HG02571 (cell line): ENCODE measurements at regions not wholly inside any gene's neighbourhood (a gene's known extent, or its start where the extent isn't known, plus 50 kb on each side); places are given as distances from the start of the nearest gene placed in this dataset.

Source experiments
- ATAC-seq: cut with Tn5 transposase; IDR thresholded peaks from one replicate; pipeline ENCODE4 v1.9.1; 2021; ENCODE audit warnings: mild to moderate bottlenecking, moderate library complexity; ENCODE audit not compliant: unreplicated experiment

- ATAC-seq: no peak
These were observed 252.1 kb upstream of the NAV3 start for GRCh38 chr12:77578466-77579220.

GRCh38 chr12:77577791-77578190 lies 252.9 kb upstream of the NAV3 start:
- no peak for ATAC-seq

GRCh38 chr12:77575376-77575919 lies 255.2 kb upstream of the NAV3 start:
- ATAC-seq: no peak

DNA sequence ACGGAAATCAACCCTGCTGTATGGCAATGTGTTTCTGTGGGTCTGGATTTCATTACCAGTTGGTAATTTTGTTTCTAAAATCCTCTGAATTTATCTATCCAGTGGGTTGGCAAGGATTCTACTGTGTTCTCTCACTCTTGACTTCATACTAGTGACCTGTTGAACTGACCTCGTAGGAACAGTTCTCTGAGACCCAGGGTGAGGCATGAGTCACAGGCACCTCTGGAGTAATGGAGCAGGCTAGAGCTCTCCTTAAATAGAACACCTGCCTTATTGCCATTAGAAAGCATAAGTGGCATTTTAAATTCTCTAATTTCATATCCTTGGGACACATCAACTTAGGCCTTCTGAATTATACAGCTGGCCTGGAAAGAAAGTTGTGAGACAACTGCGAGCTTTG lies 258.3 kb upstream of the NAV3 start:
- no peak for ATAC-seq

- no peak for ATAC-seq
These were observed 258.9 kb upstream of the NAV3 start for GRCh38 chr12:77571768-77572167.

- no peak for ATAC-seq
These were observed 259.6 kb upstream of the NAV3 start for GRCh38 chr12:77571127-77571526.

DNA sequence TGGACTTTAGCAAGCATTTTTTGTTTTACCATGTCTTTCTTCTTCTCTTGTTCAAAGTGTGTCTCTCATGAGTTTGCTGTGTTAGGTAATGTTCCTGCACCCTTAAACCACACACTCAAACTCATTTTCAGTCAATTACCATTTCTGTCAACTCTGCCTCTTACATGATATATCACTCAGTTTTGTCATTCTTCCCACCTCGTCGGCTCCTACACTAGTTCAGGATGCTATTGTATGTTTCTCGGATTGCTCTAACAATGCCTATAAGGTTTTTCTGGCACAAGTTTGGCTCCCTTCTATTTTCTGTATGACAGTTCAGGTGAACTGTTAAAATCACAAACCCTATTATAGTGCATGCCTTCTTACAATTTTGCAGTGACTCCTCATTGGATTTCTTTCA lies 260.8 kb upstream of the NAV3 start:
- no peak for ATAC-seq

DNA sequence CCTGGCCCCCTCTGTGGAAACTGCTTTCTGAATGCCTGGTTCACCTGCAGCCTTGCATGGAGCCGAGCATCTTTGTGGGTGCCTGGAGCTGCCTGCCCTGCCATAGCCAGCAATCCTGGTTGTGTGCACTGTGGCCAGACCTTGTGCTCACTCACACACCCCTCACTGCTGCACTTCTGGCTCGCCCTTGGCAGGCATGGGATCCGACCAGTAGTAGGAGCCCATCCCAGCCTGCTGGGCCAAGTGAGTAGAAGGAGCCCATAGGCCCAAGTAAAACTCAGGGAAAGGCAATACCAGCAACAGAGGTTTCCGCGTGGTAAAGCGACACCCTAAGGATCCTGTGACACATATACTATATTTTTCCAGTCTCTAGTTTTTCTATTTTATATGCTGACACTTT lies 270.0 kb upstream of the NAV3 start:
- ATAC-seq: no peak

- ATAC-seq: no peak
These were observed 271.2 kb upstream of the NAV3 start for GRCh38 chr12:77559400-77560074.

DNA sequence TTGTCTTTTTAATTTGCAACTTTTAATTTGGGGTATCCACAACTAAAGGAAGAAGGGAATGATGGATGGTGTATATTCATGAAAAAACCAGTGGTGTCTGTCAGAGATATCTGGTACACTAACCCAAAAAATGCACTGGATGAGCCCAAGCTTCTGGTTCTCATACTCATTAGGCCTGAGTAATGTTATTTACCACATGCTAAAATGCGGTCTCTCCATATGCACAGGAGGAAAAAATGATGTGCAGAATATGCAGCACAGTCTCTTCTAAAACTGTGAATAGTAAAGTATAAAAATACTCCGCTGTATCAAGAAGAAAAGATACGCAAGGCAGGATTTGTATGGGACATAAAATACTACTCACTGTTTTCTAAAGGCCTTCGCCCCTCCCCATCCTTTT lies 275.6 kb upstream of the NAV3 start:
- no peak for ATAC-seq

GRCh38 chr12:77553976-77554619 lies 276.6 kb upstream of the NAV3 start:
- peak; percentile 99 for ATAC-seq

- no peak for ATAC-seq
These were observed 281.1 kb upstream of the NAV3 start for GRCh38 chr12:77549383-77550128.

DNA sequence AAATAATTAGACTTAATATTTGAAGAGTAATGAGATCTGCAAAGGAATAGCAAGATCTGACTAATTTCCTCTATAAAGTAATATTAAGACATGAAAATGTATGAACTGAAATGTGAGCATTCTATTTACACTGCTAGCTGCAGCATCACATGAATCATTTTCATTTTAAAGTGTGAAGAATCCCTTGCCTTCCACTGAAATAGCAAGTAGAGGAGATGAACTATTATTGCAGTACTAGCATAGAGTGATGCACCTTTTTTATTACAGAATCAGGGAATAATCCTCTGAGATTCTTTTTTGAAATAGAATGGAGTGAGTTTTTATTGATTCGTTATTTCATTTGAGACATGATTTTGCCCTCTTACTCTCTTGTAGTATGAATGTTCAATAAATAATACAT lies 281.9 kb upstream of the NAV3 start:
- ATAC-seq: no peak

DNA sequence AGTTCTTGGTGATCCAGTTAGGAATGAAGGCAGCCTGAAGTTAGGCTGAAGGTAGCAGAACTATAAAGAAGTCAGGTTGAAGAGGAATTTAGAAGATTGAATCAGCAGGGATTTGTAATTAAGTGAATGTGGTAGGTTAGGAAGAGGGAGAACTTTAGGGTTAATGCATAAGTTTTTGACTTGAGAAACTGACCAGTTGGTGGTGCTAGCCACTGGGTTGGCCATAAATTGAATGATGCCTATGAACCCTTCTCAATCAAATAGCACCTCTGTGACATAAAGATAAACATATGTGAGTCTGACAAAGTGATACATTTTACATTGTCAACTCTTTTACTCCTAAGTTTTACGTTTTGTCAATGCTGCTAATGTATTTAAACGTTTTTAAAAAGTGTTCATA lies 290.6 kb upstream of the NAV3 start:
- ATAC-seq: no peak

GRCh38 chr12:77537663-77538062 lies 293.0 kb upstream of the NAV3 start:
- no peak for ATAC-seq

DNA sequence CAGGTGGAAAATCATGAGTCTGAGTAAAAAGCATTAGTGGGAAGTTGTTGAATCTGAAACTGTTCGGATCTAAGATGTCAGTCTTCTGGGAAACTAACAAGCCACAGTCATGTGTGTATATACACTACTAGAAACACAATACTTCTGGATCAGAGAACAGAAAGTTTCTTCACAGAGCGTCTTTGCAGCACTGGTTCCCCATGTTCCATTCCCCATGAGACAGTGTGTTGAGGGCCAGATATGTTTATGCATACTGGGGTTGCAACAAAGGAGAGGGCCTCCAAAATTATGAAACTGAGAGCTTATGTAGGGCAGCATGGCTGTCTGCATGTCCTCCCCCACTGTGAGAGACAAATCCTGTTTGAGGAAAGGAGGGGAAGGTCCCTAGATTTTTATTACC lies 295.0 kb upstream of the NAV3 start:
- ATAC-seq: no peak

DNA sequence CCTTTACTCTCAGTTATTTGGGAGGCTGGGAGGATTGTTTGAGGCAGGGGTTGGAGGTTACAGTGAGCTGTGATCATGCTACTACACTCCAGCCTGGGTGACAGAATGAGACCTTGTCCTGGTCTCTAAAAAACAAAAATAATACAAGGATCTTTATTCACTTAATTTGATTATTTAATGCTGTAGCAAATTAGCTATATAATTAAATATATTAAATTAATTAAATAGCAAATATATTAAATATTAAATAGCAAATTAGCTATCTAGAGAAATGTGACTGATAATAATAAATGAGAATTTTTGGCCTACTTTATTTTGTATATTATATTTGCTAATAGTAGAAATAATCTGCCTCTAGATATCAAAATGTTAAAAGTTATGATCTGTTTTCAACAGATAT lies 298.8 kb upstream of the NAV3 start:
- ATAC-seq: no peak

- ATAC-seq: no peak
These were observed 308.4 kb upstream of the NAV3 start for GRCh38 chr12:77522247-77522646.

DNA sequence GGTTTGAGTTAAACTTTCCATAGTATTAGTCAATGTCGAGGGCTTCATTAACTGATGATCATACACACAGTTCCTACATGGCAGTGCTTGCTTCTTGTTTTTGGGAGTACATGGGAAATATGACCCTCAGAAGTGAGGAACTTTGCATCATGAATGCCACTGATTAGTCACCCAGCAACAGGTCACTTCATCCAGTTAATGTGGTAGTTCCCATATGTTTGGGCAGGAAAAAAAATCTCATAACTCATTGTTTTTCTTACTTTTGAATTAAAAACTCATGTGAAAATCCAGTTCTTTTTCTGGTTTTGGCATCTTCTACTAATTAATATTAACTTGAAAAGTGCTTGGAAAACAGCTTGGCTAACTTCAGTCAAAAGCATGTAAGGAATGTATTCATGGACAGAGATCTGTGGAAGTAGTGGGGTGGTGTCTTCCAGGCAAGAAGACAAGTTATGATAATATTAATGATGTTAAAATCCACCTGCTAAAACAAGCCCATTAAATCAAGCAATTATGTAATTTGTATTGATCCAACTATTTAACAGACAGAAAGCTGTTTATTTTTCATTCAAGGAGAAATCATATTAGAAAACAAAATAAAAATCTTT lies 309.1 kb upstream of the NAV3 start:
- ATAC-seq: no peak

DNA sequence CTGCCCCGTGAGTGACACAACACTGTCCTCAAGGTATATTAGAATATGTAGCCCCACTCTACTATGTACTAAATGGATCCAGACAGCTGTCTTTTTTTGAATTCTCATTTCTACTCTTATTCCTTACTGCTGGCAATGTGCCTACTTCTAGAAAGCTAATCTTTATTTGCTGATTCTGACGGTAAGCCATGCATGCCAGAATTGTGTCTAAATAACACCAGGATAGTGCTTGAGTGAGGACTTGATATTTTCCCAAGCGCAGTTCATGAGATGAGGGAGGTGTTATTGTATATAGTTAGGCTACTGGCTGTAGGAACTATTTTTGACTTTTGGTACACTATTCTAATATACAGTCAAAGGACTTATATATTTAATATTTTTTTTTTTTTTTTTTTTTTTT lies 316.2 kb upstream of the NAV3 start:
- ATAC-seq: no peak

DNA sequence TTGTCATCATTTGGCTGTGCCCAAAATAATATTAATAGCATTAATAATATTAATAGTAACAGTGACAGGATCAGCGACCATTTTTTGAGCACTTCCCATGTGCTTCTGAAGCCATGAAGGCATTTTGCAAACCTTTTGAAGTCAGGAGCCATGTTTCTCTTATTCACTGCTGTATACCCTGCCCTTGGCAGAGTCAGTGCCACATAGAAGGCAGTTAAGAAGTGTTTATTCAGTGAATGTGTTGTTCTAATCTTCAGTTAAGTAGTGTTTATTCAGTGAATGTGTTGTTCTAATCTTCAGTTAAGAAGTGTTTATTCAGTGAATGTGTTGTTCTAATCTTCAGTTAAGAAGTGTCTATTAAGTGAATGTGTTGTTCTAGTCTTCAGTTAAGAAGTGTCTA lies 319.7 kb upstream of the NAV3 start:
- no peak for ATAC-seq
